PC-9 (cell line): ENCODE measurements at regions not wholly inside any gene's neighbourhood (a gene's known extent, or its start where the extent isn't known, plus 50 kb on each side); places are given as distances from the start of the nearest gene placed in this dataset.
"Not testable (repeated sequence)": the region's sequence is repeated elsewhere in the genome, so short reads cannot be mapped to it uniquely, and the experiment has no call there.

ENCODE experiments used
- BruUV-seq: library from RNA; stranded (reverse); fragments of 400-500 nt; replicated peaks from 2 replicates; lab custom pipeline; 2021; lab: Mats Ljungman, UMichigan
- CTCF ChIA-PET: fragments of 300-600 bp; sonication (Branson Sonifier 250); formaldehyde crosslinking; loops from one replicate; lab custom pipeline; 2022; ENCODE audit warnings: antibody characterized with exemption; lab: Charles Lee
- POLR2A ChIA-PET: fragments of 300-600 bp; sonication (Branson Sonifier 250); formaldehyde crosslinking; loops from one replicate; lab custom pipeline; 2022; ENCODE audit warnings: antibody characterized with exemption; ENCODE audit not compliant: unreplicated experiment; lab: Charles Lee
- DNase-seq, 2 experiments: peaks; one replicate each; pipeline versions ENCODE4 v3.0.0 to v3.0.0-alpha.2; 2015 to 2022; ENCODE audit warnings: mixed read lengths in 1 of 2
- H2AFZ ChIP-seq: fragments of 200-600 bp; sonication (generic); 2 replicates; pipeline ENCODE4 v1.8.1; 2017; ENCODE audit warnings: antibody characterized with exemption
- H3F3A ChIP-seq: fragments of 200-600 bp; sonication (generic); 2 replicates; pipeline ENCODE4 v1.8.1; 2017; ENCODE audit warnings: antibody characterized with exemption, mild to moderate bottlenecking, low read depth; ENCODE audit not compliant: insufficient read depth
- H3K27ac ChIP-seq: fragments of 200-600 bp; sonication (generic); 2 replicates; pipeline ENCODE4 v1.6.1; 2016; ENCODE audit warnings: mixed run types
- H3K27me3 ChIP-seq: fragments of 200-600 bp; sonication (generic); 2 replicates; pipeline ENCODE4 v1.6.1; 2016; ENCODE audit warnings: low read depth, mixed run types; ENCODE audit not compliant: insufficient read depth
- H3K36me3 ChIP-seq: fragments of 200-600 bp; sonication (generic); 2 replicates; pipeline ENCODE4 v1.6.1; 2016; ENCODE audit warnings: low read depth, mixed run types
- H3K4me1 ChIP-seq: fragments of 200-600 bp; sonication (generic); replicated peaks from 2 replicates; pipeline ENCODE4 v1.6.1; 2016; ENCODE audit warnings: mixed run types; ENCODE audit not compliant: insufficient read depth
- H3K4me2 ChIP-seq: fragments of 200-600 bp; sonication (generic); 2 replicates; pipeline ENCODE4 v1.6.1; 2017; ENCODE audit warnings: mixed run types
- H3K4me3 ChIP-seq: fragments of 200-600 bp; sonication (generic); 2 replicates; pipeline ENCODE4 v1.6.1; 2016; ENCODE audit warnings: mixed run types
- H3K79me2 ChIP-seq: fragments of 200-600 bp; sonication (generic); 2 replicates; pipeline ENCODE4 v1.6.1; 2017; ENCODE audit warnings: low read depth, mixed run types
- H3K9me2 ChIP-seq: fragments of 200-600 bp; sonication (generic); 2 replicates; pipeline ENCODE4 v1.8.1; 2017; ENCODE audit warnings: mild to moderate bottlenecking; ENCODE audit not compliant: insufficient read depth
- H3K9me3 ChIP-seq: fragments of 200-600 bp; sonication (generic); 2 replicates; pipeline ENCODE4 v1.8.1; 2016; ENCODE audit warnings: low read depth; ENCODE audit not compliant: insufficient read depth
- H4K20me1 ChIP-seq: fragments of 200-600 bp; sonication (generic); 2 replicates; pipeline ENCODE4 v1.8.1; 2017; ENCODE audit not compliant: insufficient read depth
- CTCF ChIP-seq: fragments of 200-600 bp; sonication (generic); conservative IDR thresholded peaks from 2 replicates; pipeline ENCODE4 v1.6.1; 2017; ENCODE audit warnings: mixed run types, antibody characterized with exemption, mild to moderate bottlenecking, moderate library complexity
- EZH2 ChIP-seq: fragments of 200-600 bp; sonication (generic); IDR thresholded peaks from 2 replicates; pipeline ENCODE4 v1.8.0; 2017; ENCODE audit warnings: antibody characterized with exemption, low read depth
- intact Hi-C: fragments of 100-400 bp; cut with micrococcal nuclease; formaldehyde crosslinking; loops from one replicate; pipeline ENCODE4 v1.10.0; 2022; ENCODE audit not compliant: unreplicated experiment

- DNase-seq, result no peak
- Histone ChIP-seq H3K27ac (no peak overlapping the region), H3K4me1 (no peaks in the 10 kb centered on the region), H3K79me2 (no peaks in the 10 kb centered on the region), H4K20me1 (no peaks in the 10 kb centered on the region), H2AFZ (no peak overlapping the region), H3K4me3 (no peak overlapping the region), H3K9me2 (no peaks in the 10 kb centered on the region), H3K27me3 (no peaks in the 10 kb centered on the region), H3K4me2 (no peak overlapping the region), H3K9me3 (no peaks in the 10 kb centered on the region), H3K36me3 (no peaks in the 10 kb centered on the region), H3F3A (no peaks in the 10 kb centered on the region)
- ChIA-PET CTCF (no interaction called here), POLR2A (no interaction called here)
- TF ChIP-seq CTCF, result no peak
- no peak for TF ChIP-seq EZH2
- BruUV-seq, result no TSS peak
- intact Hi-C loops, result no loop called here
These were observed 169.2 kb downstream of the SQOR start for GRCh38 chr15:45804028-45804427.

- no TSS peak for BruUV-seq
- Histone ChIP-seq H3K4me3 (no peak overlapping the region), H2AFZ (no peak overlapping the region), H3K9me2 (no peaks in the 10 kb centered on the region), H3K36me3 (no peaks in the 10 kb centered on the region), H3K27me3 (no peaks in the 10 kb centered on the region; the same call in 1 of the 2 replicates), H4K20me1 (no peaks in the 10 kb centered on the region), H3K9me3 (no peaks in the 10 kb centered on the region), H3K4me2 (no peak overlapping the region), H3K27ac (no peak overlapping the region), H3K79me2 (no peaks in the 10 kb centered on the region), H3F3A (no peaks in the 10 kb centered on the region), H3K4me1 (no peaks in the 10 kb centered on the region)
- intact Hi-C loops, result no loop called here
- POLR2A ChIA-PET, result no interaction called here
- no peak for TF ChIP-seq CTCF
- TF ChIP-seq EZH2, result no peak
- CTCF ChIA-PET, result no interaction called here
- no peak for DNase-seq
These were observed 175.4 kb downstream of the SQOR start for GRCh38 chr15:45810201-45810600.

GRCh38 chr15:45812200-45812599 lies 177.4 kb downstream of the SQOR start:
- no TSS peak for BruUV-seq
- Histone ChIP-seq H3K9me3 (no peaks in the 10 kb centered on the region), H3K79me2 (no peaks in the 10 kb centered on the region), H3K4me2 (no peak overlapping the region), H3K27ac (no peak overlapping the region), H2AFZ (no peak overlapping the region), H3K4me1 (no peaks in the 10 kb centered on the region), H3F3A (no peaks in the 10 kb centered on the region), H4K20me1 (no peaks in the 10 kb centered on the region), H3K4me3 (no peak overlapping the region), H3K9me2 (no peaks in the 10 kb centered on the region), H3K27me3 (no peaks in the 10 kb centered on the region; the same call in 1 of the 2 replicates), H3K36me3 (no peaks in the 10 kb centered on the region)
- CTCF ChIA-PET, result no interaction called here
- intact Hi-C loops, result no loop called here
- DNase-seq, result no peak
- POLR2A ChIA-PET, result no interaction called here
- TF ChIP-seq CTCF (no peak), EZH2 (no peak)

- POLR2A ChIA-PET, CTCF ChIA-PET, intact Hi-C loops: not testable (repeated sequence)
These were observed 182.7 kb downstream of the SQOR start for GRCh38 chr15:45817578-45817977.

More at GRCh38 chr15:45817578-45817977, 182.7 kb downstream of the SQOR start:
- H3K36me3 ChIP-seq, H3K79me2 ChIP-seq, H4K20me1 ChIP-seq, DNase-seq, H2AFZ ChIP-seq, H3K27ac ChIP-seq, H3F3A ChIP-seq, H3K9me3 ChIP-seq, H3K9me2 ChIP-seq, H3K27me3 ChIP-seq, H3K4me1 ChIP-seq, BruUV-seq, H3K4me2 ChIP-seq, H3K4me3 ChIP-seq: not testable (repeated sequence)
